HCT116 (cell line): ENCODE measurements at regions not wholly inside any gene's neighbourhood (a gene's known extent, or its start where the extent isn't known, plus 50 kb on each side); places are given as distances from the start of the nearest gene placed in this dataset.

Source experiments
- ATAC-seq: fragments of 200-7000 bp; cut with Tn5 transposase; 2 replicates; pipeline ENCODE4 v1.9.1; 2020; ENCODE audit warnings: mild to moderate bottlenecking, moderate library complexity
- BruUV-seq: library from RNA; stranded (reverse); fragments of 400-500 nt; replicated peaks from 2 replicates; lab custom pipeline; 2021; lab: Mats Ljungman, UMichigan
- CTCF ChIA-PET: fragments of 300-600 bp; sonication (Branson Sonifier 250); formaldehyde crosslinking; loops from one replicate; lab custom pipeline; 2021; ENCODE audit warnings: antibody characterized with exemption; lab: Charles Lee
- POLR2A ChIA-PET: fragments of 300-600, 350-600 bp; sonication (Branson Sonifier 250); formaldehyde crosslinking; loops from one replicate; lab custom pipeline; 2021; ENCODE audit warnings: antibody characterized with exemption; lab: Charles Lee
- RAD21 ChIA-PET, 2 experiments: fragments of 300-600 bp; sonication (Branson Sonifier 250); formaldehyde crosslinking; loops; one replicate each; lab custom pipeline; 2023; ENCODE audit warnings: low total read pairs in 2 of 2; ENCODE audit not compliant: uncharacterized antibody in 2 of 2, unreplicated experiment in 2 of 2, low non-redundant PET in 1 of 2; lab: Charles Lee
- DNase-seq: peaks from one replicate; pipeline ENCODE4 v3.0.0-alpha.2; 2010; ENCODE audit warnings: low read depth, low spot score
- H2AFZ ChIP-seq: fragments of 200-600 bp; shearing (Covaris generic), sonication (generic); 2 replicates; pipeline ENCODE4 v1.6.1; 2017; ENCODE audit warnings: low read depth, mixed run types, mixed read lengths, antibody characterized with exemption, low read length; ENCODE audit not compliant: poor library complexity, severe bottlenecking
- H3K27ac ChIP-seq: 2 replicates; pipeline ENCODE4 v1.5.1; 2012; ENCODE audit warnings: low read depth, low read length
- H3K27me3 ChIP-seq: fragments of 200-600 bp; sonication (generic); 2 replicates; pipeline ENCODE4 v1.6.1; 2016; ENCODE audit warnings: mixed run types, low read length, mixed read lengths; ENCODE audit not compliant: insufficient read depth
- H3K36me3 ChIP-seq, 2 experiments: fragments of 200-500 bp in 1 of 2; fragments of 200-600 bp in 1 of 2; sonication (Bioruptor generic) in 1 of 2; sonication (generic) in 1 of 2; 2 replicates each; pipeline versions ENCODE4 v1.5.1 to v1.6.1; 2014 to 2016; ENCODE audit warnings: low read length in 2 of 2, inconsistent platforms in 1 of 2, mixed read lengths in 1 of 2, mixed run types in 1 of 2; ENCODE audit not compliant: insufficient read depth in 2 of 2, control insufficient read depth in 1 of 2
- H3K4me1 ChIP-seq, 2 experiments: fragments of 200-600 bp in 1 of 2; sonication (generic) in 1 of 2; 2 replicates each; pipeline versions ENCODE4 v1.5.1 to v1.6.1; 2012 to 2017; ENCODE audit warnings: low read length in 2 of 2, inconsistent platforms in 1 of 2, mild to moderate bottlenecking in 1 of 2, mixed read lengths in 1 of 2, mixed run types in 1 of 2, moderate library complexity in 1 of 2; ENCODE audit not compliant: insufficient read depth in 2 of 2, control insufficient read depth in 1 of 2
- H3K4me2 ChIP-seq: fragments of 200-600 bp; sonication (generic); 2 replicates; pipeline ENCODE4 v1.6.1; 2017; ENCODE audit warnings: mixed run types, low read length, mixed read lengths
- H3K4me3 ChIP-seq, 2 experiments: fragments of 200-600 bp in 1 of 2; sonication (generic) in 1 of 2; replicated peaks in 1 of 2; 2 replicates each; pipeline ENCODE4 v1.5.1; 2011 to 2016; ENCODE audit warnings: low read length in 2 of 2, control low read depth in 1 of 2, low read depth in 1 of 2, mild to moderate bottlenecking in 1 of 2, mixed read lengths in 1 of 2, mixed run types in 1 of 2
- H3K79me2 ChIP-seq: fragments of 200-600 bp; sonication (generic); 2 replicates; pipeline ENCODE4 v1.6.1; 2017; ENCODE audit warnings: mild to moderate bottlenecking, mixed run types, low read length, moderate library complexity, mixed read lengths; ENCODE audit not compliant: insufficient read depth
- H3K9ac ChIP-seq: fragments of 200-600 bp; sonication (generic); 2 replicates; pipeline ENCODE4 v1.6.1; 2016; ENCODE audit warnings: low read length, mixed read lengths
- H3K9me2 ChIP-seq: fragments of 200-600 bp; sonication (generic), shearing (Covaris generic); 2 replicates; pipeline ENCODE4 v1.6.1; 2017; ENCODE audit warnings: mixed run types, mild to moderate bottlenecking, moderate library complexity; ENCODE audit not compliant: insufficient read depth
- H3K9me3 ChIP-seq, 2 experiments: fragments of 200-500 bp in 1 of 2; fragments of 200-600 bp in 1 of 2; sonication (Bioruptor generic) in 1 of 2; sonication (generic) in 1 of 2; 2 replicates each; pipeline ENCODE4 v1.6.1; 2014 to 2017; ENCODE audit warnings: low read length in 2 of 2, mixed read lengths in 2 of 2, inconsistent platforms in 1 of 2, low read depth in 1 of 2, mild to moderate bottlenecking in 1 of 2, mixed run types in 1 of 2, moderate library complexity in 1 of 2; ENCODE audit not compliant: control insufficient read depth in 1 of 2, insufficient read depth in 1 of 2
- H4K20me1 ChIP-seq: fragments of 200-600 bp; sonication (generic), shearing (Covaris generic); 2 replicates; pipeline ENCODE4 v1.6.1; 2017; ENCODE audit warnings: mixed run types, mild to moderate bottlenecking, moderate library complexity; ENCODE audit not compliant: insufficient read depth
- CBX3 ChIP-seq: IDR thresholded peaks from 2 replicates; pipeline ENCODE4 v1.6.1; 2012; ENCODE audit warnings: low read depth
- EGR1 ChIP-seq: IDR thresholded peaks from 2 replicates; pipeline ENCODE4 v1.6.1; 2012; ENCODE audit warnings: low read depth
- ELF1 ChIP-seq: IDR thresholded peaks from 2 replicates; pipeline ENCODE4 v1.6.1; 2012; ENCODE audit warnings: low read depth, borderline replicate concordance
- EZH2 ChIP-seq: fragments of 200-600 bp; sonication (generic); IDR thresholded peaks from 2 replicates; pipeline ENCODE4 v1.6.1; 2017; ENCODE audit warnings: antibody characterized with exemption, mixed run types
- EZH2phosphoT487 ChIP-seq: fragments of 200-600 bp; IDR thresholded peaks from 2 replicates; pipeline ENCODE4 v1.6.1; 2018; ENCODE audit warnings: antibody characterized with exemption, borderline replicate concordance
- FOSL1 ChIP-seq: IDR thresholded peaks from 2 replicates; pipeline ENCODE4 v1.6.1; 2012; ENCODE audit warnings: low read depth
- JUND ChIP-seq: IDR thresholded peaks from 2 replicates; pipeline ENCODE4 v1.6.1; 2012
- MAX ChIP-seq: IDR thresholded peaks from 2 replicates; pipeline ENCODE4 v1.6.1; 2012
- POLR2AphosphoS5 ChIP-seq: IDR thresholded peaks from 2 replicates; pipeline ENCODE4 v1.6.1; 2011; ENCODE audit warnings: mild to moderate bottlenecking, low read depth, low read length, moderate library complexity
- RAD21 ChIP-seq: IDR thresholded peaks from 2 replicates; pipeline ENCODE4 v1.6.1; 2012; ENCODE audit warnings: low read depth, mild to moderate bottlenecking
- REST ChIP-seq: IDR thresholded peaks from 2 replicates; pipeline ENCODE4 v1.6.1; 2012; ENCODE audit warnings: low read depth
- SP1 ChIP-seq: IDR thresholded peaks from 2 replicates; pipeline ENCODE4 v1.6.1; 2012; ENCODE audit warnings: low read depth
- SRF ChIP-seq: IDR thresholded peaks from 2 replicates; pipeline ENCODE4 v1.6.1; 2012; ENCODE audit warnings: low read depth
- TCF7L2 ChIP-seq: IDR thresholded peaks from 2 replicates; pipeline ENCODE4 v1.7.0; 2011; ENCODE audit warnings: borderline replicate concordance, inconsistent platforms; ENCODE audit not compliant: insufficient read depth, insufficient read length; ENCODE audit errors: extremely low read depth
- ZBTB33 ChIP-seq: IDR thresholded peaks from 2 replicates; pipeline ENCODE4 v1.6.1; 2011; ENCODE audit warnings: mild to moderate bottlenecking, low read length, moderate library complexity; ENCODE audit not compliant: insufficient replicate concordance; ENCODE audit errors: extremely low read depth
- ZFX ChIP-seq: fragments of 450-650 bp; IDR thresholded peaks from 2 replicates; pipeline ENCODE4 v1.6.1; 2017
- intact Hi-C: fragments of 100-400 bp; cut with micrococcal nuclease; formaldehyde crosslinking; loops from 2 replicates; pipeline ENCODE4 v1.10.0; 2022

GRCh38 chr3:117444175-117444574 lies 734.6 kb downstream of the TUSC7 start:
- no peak for DNase-seq
- H3K4me2 ChIP-seq: no peak overlapping the region
- no peak for ATAC-seq
- H3K9ac ChIP-seq: no peak overlapping the region
- H4K20me1 ChIP-seq: no peaks in the 10 kb centered on the region
- no peaks in the 10 kb centered on the region for H3K36me3 ChIP-seq
- no peaks in the 10 kb centered on the region for H3K9me2 ChIP-seq
- no peak overlapping the region for H3K4me3 ChIP-seq
- H3K27me3 ChIP-seq: peaks cover 3% of the 10 kb centered on the region; the same call in 1 of the 2 replicates
- H3K9me3 ChIP-seq: no peaks in the 10 kb centered on the region
- no peak for TF ChIP-seq EZH2phosphoT487
- TF ChIP-seq TCF7L2: no peak
- TF ChIP-seq RAD21: no peak
- no peak for TF ChIP-seq SRF
- no peak for TF ChIP-seq ELF1
- TF ChIP-seq ZFX: no peak
- no peak for TF ChIP-seq ZBTB33
- TF ChIP-seq SP1: no peak
- no peak for TF ChIP-seq EGR1
- TF ChIP-seq REST: no peak
- no peak for TF ChIP-seq CBX3
- TF ChIP-seq JUND: no peak
- TF ChIP-seq POLR2AphosphoS5: no peak
- TF ChIP-seq EZH2: no peak
- no peak for TF ChIP-seq MAX
- TF ChIP-seq FOSL1: no peak
- RAD21 ChIA-PET: no interaction called here
- BruUV-seq: no TSS peak
- intact Hi-C loops: no loop called here
- no peaks in the 10 kb centered on the region for H3K79me2 ChIP-seq
- no peaks in the 10 kb centered on the region for H3K4me1 ChIP-seq
- CTCF ChIA-PET: no interaction called here
- no peak overlapping the region for H3K27ac ChIP-seq
- POLR2A ChIA-PET: no interaction called here
- no peak overlapping the region for H2AFZ ChIP-seq
